HL-60 (cell line): ENCODE measurements at regions not wholly inside any gene's neighbourhood (a gene's known extent, or its start where the extent isn't known, plus 50 kb on each side); places are given as distances from the start of the nearest gene placed in this dataset.
"Not testable (repeated sequence)": the region's sequence is repeated elsewhere in the genome, so short reads cannot be mapped to it uniquely, and the experiment has no call there.

Experiments
- CTCF ChIP-seq: IDR thresholded peaks from one replicate; pipeline ENCODE4 v1.5.1; 2011; ENCODE audit warnings: low read length, control low read depth, inconsistent platforms; ENCODE audit not compliant: insufficient read depth
- GABPA ChIP-seq: IDR thresholded peaks from 2 replicates; pipeline ENCODE4 v1.6.1; 2012; ENCODE audit warnings: low read depth

GRCh38 chr11:67737562-67738080, 63.2 kb upstream of the ALDH3B2 start:
- not testable (repeated sequence) for TF ChIP-seq CTCF, GABPA
